Keratinocyte (primary cell): ENCODE measurements at regions not wholly inside any gene's neighbourhood (a gene's known extent, or its start where the extent isn't known, plus 50 kb on each side); places are given as distances from the start of the nearest gene placed in this dataset.

Experiments
- DNase-seq: peaks from one replicate; pipeline ENCODE4 v3.0.0-alpha.2; 2011; ENCODE audit warnings: low read depth, missing footprints, low spot score
- FAIRE-seq: peaks from 2 replicates; lab custom pipeline; 2011; peaks lifted over from hg19 to GRCh38; lab: Jason Lieb, UNC
- H2AFZ ChIP-seq: 2 replicates; pipeline ENCODE4 v1.6.0; 2012; ENCODE audit warnings: low read length, control low read depth, inconsistent platforms; ENCODE audit not compliant: control insufficient read depth
- H3K27ac ChIP-seq: 2 replicates; pipeline ENCODE4 v1.5.1; 2011; ENCODE audit warnings: low read length; ENCODE audit not compliant: control insufficient read depth, insufficient read depth
- H3K27me3 ChIP-seq: 3 replicates; pipeline ENCODE4 v1.6.0; 2011; ENCODE audit warnings: low read length; ENCODE audit not compliant: control insufficient read depth, insufficient read depth; ENCODE audit errors: extremely low read depth
- H3K36me3 ChIP-seq, 2 experiments: 2 replicates in 1 of 2; 3 replicates in 1 of 2; pipeline ENCODE4 v1.5.1; 2011; ENCODE audit warnings: low read length in 2 of 2, mild to moderate bottlenecking in 1 of 2; ENCODE audit not compliant: control insufficient read depth in 2 of 2, insufficient read depth in 2 of 2; ENCODE audit errors: extremely low read depth in 1 of 2
- H3K4me1 ChIP-seq: 3 replicates; pipeline ENCODE4 v1.5.1; 2011; ENCODE audit warnings: low read length; ENCODE audit not compliant: control insufficient read depth, insufficient read depth; ENCODE audit errors: extremely low read depth
- H3K4me2 ChIP-seq: 3 replicates; pipeline ENCODE4 v1.6.0; 2011; ENCODE audit warnings: low read depth, low read length; ENCODE audit not compliant: control insufficient read depth, insufficient read depth; ENCODE audit errors: extremely low read depth
- H3K4me3 ChIP-seq, 3 experiments: fragments of 200-600 bp in 1 of 3; sonication (generic) in 1 of 3; 2 replicates in 2 of 3; 3 replicates in 1 of 3; pipeline ENCODE4 v1.5.1; 2011 to 2016; ENCODE audit warnings: low read length in 3 of 3, mild to moderate bottlenecking in 3 of 3, control low read depth in 2 of 3, inconsistent platforms in 1 of 3, low read depth in 1 of 3, mixed read lengths in 1 of 3, mixed run types in 1 of 3, moderate library complexity in 1 of 3; ENCODE audit not compliant: control insufficient read depth in 2 of 3, insufficient read depth in 2 of 3; ENCODE audit errors: extremely low read depth in 1 of 3
- H3K79me2 ChIP-seq: 2 replicates; pipeline ENCODE4 v1.6.0; 2012; ENCODE audit warnings: low read length; ENCODE audit not compliant: control insufficient read depth, insufficient read depth
- H3K9ac ChIP-seq: 3 replicates; pipeline ENCODE4 v1.6.0; 2011; ENCODE audit warnings: low read length; ENCODE audit not compliant: control insufficient read depth, insufficient read depth; ENCODE audit errors: extremely low read depth
- H3K9me1 ChIP-seq: 3 replicates; pipeline ENCODE4 v1.6.0; 2011; ENCODE audit warnings: low read length; ENCODE audit not compliant: control insufficient read depth, insufficient read depth; ENCODE audit errors: extremely low read depth
- H3K9me3 ChIP-seq: 2 replicates; pipeline ENCODE4 v1.5.1; 2012; ENCODE audit warnings: low read depth, low read length; ENCODE audit not compliant: control insufficient read depth
- H4K20me1 ChIP-seq: 3 replicates; pipeline ENCODE4 v1.6.0; 2011; ENCODE audit warnings: low read length; ENCODE audit not compliant: control insufficient read depth, insufficient read depth; ENCODE audit errors: extremely low read depth
- EZH2 ChIP-seq: IDR thresholded peaks from one replicate; pipeline ENCODE4 v1.6.1; 2012; ENCODE audit warnings: inconsistent platforms, mild to moderate bottlenecking, low read length, moderate library complexity
- dilution Hi-C: fragments of 300-500 bp; cut with MboI; formaldehyde crosslinking; loops from one replicate; pipeline ENCODE4 v1.7.0; 2020; ENCODE audit warnings: low sequenced_read_pairs; ENCODE audit not compliant: extremely low pct_ligation_motif_present
- TF ChIP-seq, protein P1 (sequence below), 3 experiments: IDR thresholded peaks in 1 of 3; conservative IDR thresholded peaks in 1 of 3; optimal IDR thresholded peaks in 1 of 3; 2 replicates in 2 of 3; 3 replicates in 1 of 3; pipeline versions ENCODE3 to v1.5.1; 2011; ENCODE audit warnings: low read length in 3 of 3, mild to moderate bottlenecking in 3 of 3, moderate library complexity in 2 of 3, control low read depth in 1 of 3, inconsistent platforms in 1 of 3; ENCODE audit not compliant: insufficient read depth in 2 of 3; ENCODE audit errors: extremely low read depth in 1 of 3

DNA sequence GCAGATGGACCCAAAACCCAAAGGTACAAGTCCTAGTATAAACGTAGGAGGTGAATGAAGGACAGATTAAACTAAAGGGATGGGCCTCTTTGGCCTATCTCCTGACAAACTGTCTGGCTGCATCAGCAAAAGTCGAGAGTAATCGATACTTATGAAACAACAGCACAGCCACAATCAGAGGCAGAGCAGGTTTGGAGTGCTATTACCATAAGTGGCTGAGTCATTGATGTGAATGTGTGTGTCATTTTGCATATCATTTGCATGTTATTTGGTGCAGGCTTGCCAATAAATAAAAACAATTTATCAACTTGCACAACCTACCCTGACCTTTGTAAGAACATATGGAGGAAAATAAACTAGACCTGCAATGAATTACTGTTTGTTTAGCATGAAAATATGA is 283.1 kb downstream of the NUF2 start:
- Histone ChIP-seq H3K4me1 (no peaks in the 10 kb centered on the region), H3K9me3 (no peaks in the 10 kb centered on the region), H3K36me3 (no peaks in the 10 kb centered on the region), H2AFZ (no peak overlapping the region), H3K27me3 (no peaks in the 10 kb centered on the region), H3K9me1 (no peaks in the 10 kb centered on the region), H3K4me3 (no peak overlapping the region), H3K4me2 (no peak overlapping the region), H3K79me2 (no peaks in the 10 kb centered on the region), H3K9ac (no peak overlapping the region), H3K27ac (no peak overlapping the region), H4K20me1 (no peaks in the 10 kb centered on the region)
- TF ChIP-seq, protein P1, sequence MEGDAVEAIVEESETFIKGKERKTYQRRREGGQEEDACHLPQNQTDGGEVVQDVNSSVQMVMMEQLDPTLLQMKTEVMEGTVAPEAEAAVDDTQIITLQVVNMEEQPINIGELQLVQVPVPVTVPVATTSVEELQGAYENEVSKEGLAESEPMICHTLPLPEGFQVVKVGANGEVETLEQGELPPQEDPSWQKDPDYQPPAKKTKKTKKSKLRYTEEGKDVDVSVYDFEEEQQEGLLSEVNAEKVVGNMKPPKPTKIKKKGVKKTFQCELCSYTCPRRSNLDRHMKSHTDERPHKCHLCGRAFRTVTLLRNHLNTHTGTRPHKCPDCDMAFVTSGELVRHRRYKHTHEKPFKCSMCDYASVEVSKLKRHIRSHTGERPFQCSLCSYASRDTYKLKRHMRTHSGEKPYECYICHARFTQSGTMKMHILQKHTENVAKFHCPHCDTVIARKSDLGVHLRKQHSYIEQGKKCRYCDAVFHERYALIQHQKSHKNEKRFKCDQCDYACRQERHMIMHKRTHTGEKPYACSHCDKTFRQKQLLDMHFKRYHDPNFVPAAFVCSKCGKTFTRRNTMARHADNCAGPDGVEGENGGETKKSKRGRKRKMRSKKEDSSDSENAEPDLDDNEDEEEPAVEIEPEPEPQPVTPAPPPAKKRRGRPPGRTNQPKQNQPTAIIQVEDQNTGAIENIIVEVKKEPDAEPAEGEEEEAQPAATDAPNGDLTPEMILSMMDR (optimal IDR thresholded peaks at IDR 0.05 in 1 of 3, IDR thresholded peaks at IDR 0.05 in 1 of 3, conservative IDR thresholded peaks at IDR 0.05 in 1 of 3; ENCODE audit: extremely low read depth in 1 of 3, insufficient read depth in 2 of 3, low read length in 3 of 3): no peak
- TF ChIP-seq EZH2: no peak
- dilution Hi-C loops: no loop called here
- DNase-seq: no peak
- FAIRE-seq: no peak

- no peak for FAIRE-seq
- Histone ChIP-seq H3K36me3 (no peaks in the 10 kb centered on the region), H3K79me2 (no peaks in the 10 kb centered on the region), H2AFZ (no peak overlapping the region), H3K27ac (no peak overlapping the region), H3K9ac (no peak overlapping the region), H3K4me3 (no peak overlapping the region), H3K27me3 (no peaks in the 10 kb centered on the region), H4K20me1 (no peaks in the 10 kb centered on the region), H3K9me1 (no peaks in the 10 kb centered on the region), H3K4me2 (no peak overlapping the region), H3K4me1 (no peaks in the 10 kb centered on the region), H3K9me3 (no peaks in the 10 kb centered on the region)
- dilution Hi-C loops: no loop called here
- no peak for TF ChIP-seq EZH2
- TF ChIP-seq, protein P1 (optimal IDR thresholded peaks at IDR 0.05 in 1 of 3, IDR thresholded peaks at IDR 0.05 in 1 of 3, conservative IDR thresholded peaks at IDR 0.05 in 1 of 3; ENCODE audit: extremely low read depth in 1 of 3, insufficient read depth in 2 of 3, low read length in 3 of 3): no peak
- DNase-seq: no peak
Observed at GRCh38 chr1:163608979-163609378, 287.2 kb downstream of the NUF2 start.
